ENCODE measurements at regions not wholly inside any gene's neighbourhood (a gene's known extent, or its start where the extent isn't known, plus 50 kb on each side); places are given as distances from the start of the nearest gene placed in this dataset.

DNA sequence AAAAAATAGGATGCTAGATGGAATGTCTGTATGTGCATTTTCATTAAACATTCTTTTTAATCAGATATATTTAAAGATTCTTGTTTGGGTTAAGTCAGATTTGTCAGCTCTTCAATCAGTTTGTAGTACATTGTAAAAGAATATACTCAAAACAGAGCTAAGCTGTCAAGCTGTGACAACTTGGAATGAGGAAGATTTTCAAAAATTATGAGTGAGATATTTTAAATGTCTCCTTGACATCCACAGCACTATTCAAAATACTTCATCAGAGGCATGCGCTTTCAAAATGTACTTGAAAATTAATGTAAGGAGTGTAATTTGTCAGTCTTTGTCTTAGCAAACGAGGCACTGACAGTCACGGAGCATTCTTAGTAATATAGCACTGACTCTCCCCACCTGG is 182.0 kb downstream of the MAT2B start:
- POLR2A ChIA-PET, result no interaction called here
- H3K79me2 ChIP-seq (ENCODE audit: control insufficient read depth, insufficient read depth, low read length), result no peaks in the 10 kb centered on the region
- no peak overlapping the region for H3K27ac ChIP-seq (ENCODE audit: low read length in 2 of 2)
- CTCF ChIA-PET, result interaction anchor here (0.6 to 0.9 kb wide), 2 partner anchors 15 to 85 kb away, joined by 3 read pairs; no protein-coding TSS in a partner anchor
- no peaks in the 10 kb centered on the region for H3K4me1 ChIP-seq (ENCODE audit: control insufficient read depth in 2 of 2, insufficient read depth in 2 of 2, low read length in 2 of 2)
- no peak overlapping the region for H3K4me2 ChIP-seq (replicated peaks; ENCODE audit: low read depth, low read length, poor library complexity, severe bottlenecking)
- H2AFZ ChIP-seq (ENCODE audit: insufficient read depth, low read depth, low read length, poor library complexity, severe bottlenecking), result no peak overlapping the region
- H3K27me3 ChIP-seq (replicated peaks in 1 of 4; ENCODE audit: control extremely low read depth in 1 of 4, control insufficient read depth in 3 of 4, insufficient read depth in 4 of 4, low read length in 3 of 4), result no peaks in the 10 kb centered on the region
- no peaks in the 10 kb centered on the region for H4K20me1 ChIP-seq (ENCODE audit: control insufficient read depth, insufficient read depth, low read length, poor library complexity, severe bottlenecking)
- no peak overlapping the region for H3K4me3 Mint-ChIP-seq
- no peaks in the 10 kb centered on the region for H3K36me3 ChIP-seq (replicated peaks in 1 of 2; ENCODE audit: control extremely low read depth in 1 of 2, control insufficient read depth in 1 of 2, extremely low read depth in 1 of 2, insufficient read depth in 2 of 2, low read length in 1 of 2)
- TF ChIP-seq, protein P1, sequence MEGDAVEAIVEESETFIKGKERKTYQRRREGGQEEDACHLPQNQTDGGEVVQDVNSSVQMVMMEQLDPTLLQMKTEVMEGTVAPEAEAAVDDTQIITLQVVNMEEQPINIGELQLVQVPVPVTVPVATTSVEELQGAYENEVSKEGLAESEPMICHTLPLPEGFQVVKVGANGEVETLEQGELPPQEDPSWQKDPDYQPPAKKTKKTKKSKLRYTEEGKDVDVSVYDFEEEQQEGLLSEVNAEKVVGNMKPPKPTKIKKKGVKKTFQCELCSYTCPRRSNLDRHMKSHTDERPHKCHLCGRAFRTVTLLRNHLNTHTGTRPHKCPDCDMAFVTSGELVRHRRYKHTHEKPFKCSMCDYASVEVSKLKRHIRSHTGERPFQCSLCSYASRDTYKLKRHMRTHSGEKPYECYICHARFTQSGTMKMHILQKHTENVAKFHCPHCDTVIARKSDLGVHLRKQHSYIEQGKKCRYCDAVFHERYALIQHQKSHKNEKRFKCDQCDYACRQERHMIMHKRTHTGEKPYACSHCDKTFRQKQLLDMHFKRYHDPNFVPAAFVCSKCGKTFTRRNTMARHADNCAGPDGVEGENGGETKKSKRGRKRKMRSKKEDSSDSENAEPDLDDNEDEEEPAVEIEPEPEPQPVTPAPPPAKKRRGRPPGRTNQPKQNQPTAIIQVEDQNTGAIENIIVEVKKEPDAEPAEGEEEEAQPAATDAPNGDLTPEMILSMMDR (IDR thresholded peaks at IDR 0.05), result no peak
- TF ChIP-seq EZH2 (IDR thresholded peaks at IDR 0.05; ENCODE audit: borderline replicate concordance, insufficient read depth, low read depth, low read length, poor library complexity, severe bottlenecking), result no peak
- H3K27ac Mint-ChIP-seq, result no peak overlapping the region
- intact Hi-C loops (cut with micrococcal nuclease), result no loop called here
- no peak overlapping the region for H3K4me3 ChIP-seq (ENCODE audit: control extremely low read depth in 1 of 5, extremely low read depth in 1 of 5, insufficient read depth in 1 of 5, low read depth in 2 of 5, low read length in 4 of 5)
- peaks cover 7% of the 10 kb centered on the region for H3K27me3 Mint-ChIP-seq
- H3K9ac ChIP-seq (ENCODE audit: low read length), result no peak overlapping the region
- DNase-seq, result no peak
- H3K4me1 Mint-ChIP-seq, result no peaks in the 10 kb centered on the region
- no peak for ATAC-seq (ENCODE audit: low read depth)
- H3K9me3 Mint-ChIP-seq (ENCODE audit: insufficient read depth), result no peaks in the 10 kb centered on the region
- no peaks in the 10 kb centered on the region for H3K9me3 ChIP-seq (ENCODE audit: control extremely low read depth in 1 of 3, control insufficient read depth in 2 of 3, insufficient read depth in 1 of 3, low read length in 2 of 3)
- 100% methylated on average over 1 of the region's 3 CpGs for WGBS (ENCODE audit: insufficient coverage)

DNA sequence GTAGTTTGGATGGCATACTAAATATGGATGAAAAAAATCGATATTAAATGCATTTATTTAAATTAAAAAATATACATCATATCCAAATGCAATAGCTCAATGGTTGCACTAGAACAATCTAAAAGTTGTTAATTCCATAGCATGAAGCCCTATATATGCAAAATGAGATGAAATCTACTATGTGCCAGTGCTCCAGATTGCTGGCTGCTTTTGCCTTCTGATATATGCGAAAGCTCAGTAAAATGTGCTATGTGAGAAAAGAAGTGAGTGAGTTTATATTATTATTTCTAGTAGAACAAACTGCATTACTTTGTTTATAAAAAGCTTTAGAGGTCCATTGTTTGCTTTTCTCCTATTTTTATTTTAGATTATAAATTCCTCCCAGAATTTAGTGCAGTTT is 186.7 kb downstream of the MAT2B start:
- H3K4me1 ChIP-seq (ENCODE audit: control insufficient read depth in 2 of 2, insufficient read depth in 2 of 2, low read length in 2 of 2), result peaks cover 6 to 7% of the 10 kb centered on the region in 2 donors
- CTCF ChIA-PET, result interaction anchor here (0.7 to 8.6 kb wide), 3 partner anchors 128 to 812 kb away, joined by 3 to 201 read pairs (median 5); no protein-coding TSS in a partner anchor
- Mint-ChIP-seq H3K4me3 (no peak overlapping the region), H3K27ac (no peak overlapping the region), H3K9me3 (ENCODE audit: insufficient read depth) (no peaks in the 10 kb centered on the region), H3K27me3 (peaks cover 5% of the 10 kb centered on the region), H3K4me1 (peaks cover 10% of the 10 kb centered on the region)
- H3K27ac ChIP-seq (ENCODE audit: low read length in 2 of 2), result no peak overlapping the region
- no CpG with 5 or more reads among the region's 2 CpGs for WGBS (ENCODE audit: insufficient coverage)
- no peaks in the 10 kb centered on the region for H4K20me1 ChIP-seq (ENCODE audit: control insufficient read depth, insufficient read depth, low read length, poor library complexity, severe bottlenecking)
- H3K9me3 ChIP-seq (ENCODE audit: control extremely low read depth in 1 of 3, control insufficient read depth in 2 of 3, insufficient read depth in 1 of 3, low read length in 2 of 3), result no peaks in the 10 kb centered on the region
- no peak overlapping the region for H2AFZ ChIP-seq (ENCODE audit: insufficient read depth, low read depth, low read length, poor library complexity, severe bottlenecking)
- intact Hi-C loops (cut with micrococcal nuclease), result loop anchor here (10.0 kb wide), 1 partner anchor 253 kb away; no protein-coding TSS in a partner anchor
- ATAC-seq (ENCODE audit: low read depth) (no peak), DNase-seq (no peak)
- no peak overlapping the region for H3K4me3 ChIP-seq (ENCODE audit: control extremely low read depth in 1 of 5, extremely low read depth in 1 of 5, insufficient read depth in 1 of 5, low read depth in 2 of 5, low read length in 4 of 5)
- no peaks in the 10 kb centered on the region for H3K27me3 ChIP-seq (replicated peaks in 1 of 4; ENCODE audit: control extremely low read depth in 1 of 4, control insufficient read depth in 3 of 4, insufficient read depth in 4 of 4, low read length in 3 of 4)
- no peaks in the 10 kb centered on the region for H3K36me3 ChIP-seq (replicated peaks in 1 of 2; ENCODE audit: control extremely low read depth in 1 of 2, control insufficient read depth in 1 of 2, extremely low read depth in 1 of 2, insufficient read depth in 2 of 2, low read length in 1 of 2)
- POLR2A ChIA-PET, result no interaction called here
- no peak overlapping the region for H3K4me2 ChIP-seq (replicated peaks; ENCODE audit: low read depth, low read length, poor library complexity, severe bottlenecking)
- no peaks in the 10 kb centered on the region for H3K79me2 ChIP-seq (ENCODE audit: control insufficient read depth, insufficient read depth, low read length)
- H3K9ac ChIP-seq (ENCODE audit: low read length), result no peak overlapping the region
- TF ChIP-seq, protein P1 (IDR thresholded peaks at IDR 0.05), result no peak
- no peak for TF ChIP-seq EZH2 (IDR thresholded peaks at IDR 0.05; ENCODE audit: borderline replicate concordance, insufficient read depth, low read depth, low read length, poor library complexity, severe bottlenecking)
